ENCODE measurements at regions not wholly inside any gene's neighbourhood (a gene's known extent, or its start where the extent isn't known, plus 50 kb on each side); places are given as distances from the start of the nearest gene placed in this dataset.

DNA sequence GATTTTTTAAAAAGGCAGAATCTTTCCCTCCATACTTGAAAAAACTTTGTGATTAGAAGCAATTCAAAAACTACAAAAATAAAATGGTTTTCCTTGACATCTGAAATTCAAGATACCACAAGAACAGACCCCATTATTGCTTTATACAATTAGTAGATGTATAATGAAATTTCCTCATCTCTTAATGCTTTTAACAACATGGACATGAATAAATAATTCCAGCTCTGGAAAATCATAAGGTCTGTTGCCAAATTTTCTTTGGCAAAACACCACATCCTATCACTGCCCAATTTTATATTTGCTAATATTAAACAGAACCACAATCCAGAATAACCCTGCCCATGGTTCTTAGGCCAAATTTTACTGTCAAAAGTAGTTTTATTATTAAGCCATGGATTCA is 1543.6 kb upstream of the MIR17HG start:
- no peak for DNase-seq (ENCODE audit: extremely low spot score)
- Histone ChIP-seq H3K36me3 (ENCODE audit: insufficient read depth) (no peaks in the 10 kb centered on the region), H3K4me1 (ENCODE audit: insufficient read depth) (no peaks in the 10 kb centered on the region), H3K4me3 (ENCODE audit: low read depth, low read length) (no peak overlapping the region), H3K27ac (ENCODE audit: low read depth) (no peak overlapping the region)

DNA sequence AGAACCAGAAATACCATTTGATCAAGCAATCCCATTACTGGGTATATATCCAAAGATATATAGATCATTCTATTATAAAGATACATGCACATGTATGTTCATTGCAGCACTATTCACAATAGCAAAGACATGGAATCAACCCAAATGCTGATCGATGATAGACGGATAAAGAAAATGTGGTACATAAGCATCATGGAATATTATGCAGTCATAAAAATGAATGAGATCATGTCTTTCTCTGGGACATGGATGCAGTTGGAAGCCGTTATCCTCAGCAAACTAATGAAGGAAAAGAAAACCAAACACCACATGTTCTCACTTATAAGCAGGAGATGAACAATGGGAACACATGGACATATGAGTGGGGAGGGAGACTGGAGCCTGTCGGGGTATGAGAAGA is 1540.9 kb upstream of the MIR17HG start:
- 92% methylated on average over 4 of the region's 4 CpGs for WGBS
- no peak for DNase-seq (ENCODE audit: extremely low spot score)
- H3K4me1 ChIP-seq (ENCODE audit: insufficient read depth), result no peaks in the 10 kb centered on the region
- H3K4me3 ChIP-seq (ENCODE audit: low read depth, low read length), result no peak overlapping the region
- no peak overlapping the region for H3K27ac ChIP-seq (ENCODE audit: low read depth)
- H3K36me3 ChIP-seq (ENCODE audit: insufficient read depth), result no peaks in the 10 kb centered on the region

DNA sequence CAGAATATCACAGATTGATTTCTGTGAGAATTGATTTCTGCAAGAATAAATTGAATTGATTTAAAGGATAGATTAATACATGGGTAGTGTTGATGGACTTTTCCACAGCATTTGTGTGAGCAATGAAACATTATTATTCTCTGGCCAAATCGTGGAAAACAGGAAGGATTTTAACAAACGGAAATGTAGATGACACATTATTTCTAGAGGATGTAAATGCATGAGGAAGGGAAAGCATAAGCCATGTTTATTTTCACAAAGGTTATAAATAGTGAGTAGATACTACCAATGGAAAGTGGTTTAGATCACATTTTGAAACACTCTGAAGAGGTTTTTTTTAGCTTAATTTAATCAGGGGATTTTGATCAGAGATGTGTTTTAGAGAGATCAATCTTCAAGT is 1534.6 kb upstream of the MIR17HG start:
- WGBS, result 64% methylated on average over 2 of the region's 2 CpGs
- H3K27ac ChIP-seq (ENCODE audit: low read depth), result no peak overlapping the region
- DNase-seq (ENCODE audit: extremely low spot score), result no peak
- no peak overlapping the region for H3K4me3 ChIP-seq (ENCODE audit: low read depth, low read length)
- no peaks in the 10 kb centered on the region for H3K36me3 ChIP-seq (ENCODE audit: insufficient read depth)
- H3K4me1 ChIP-seq (ENCODE audit: insufficient read depth), result no peaks in the 10 kb centered on the region

DNA sequence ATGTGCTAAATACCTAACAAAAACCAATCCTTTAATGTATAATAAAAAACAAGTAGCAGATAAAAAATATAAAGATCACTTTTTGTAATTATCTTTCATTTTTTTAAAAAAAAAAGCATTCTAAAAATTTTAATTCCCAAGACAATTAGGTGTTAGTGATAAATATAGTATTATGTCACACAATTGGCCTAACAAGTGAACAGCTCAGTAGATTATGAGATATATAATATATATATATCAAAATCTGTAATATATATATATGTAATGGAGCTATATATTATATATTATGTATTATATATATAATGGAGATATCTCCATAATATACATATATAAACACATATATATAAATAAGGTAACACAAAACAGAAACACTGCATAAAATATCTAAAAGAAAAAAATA is 1531.1 kb upstream of the MIR17HG start:
- no peak for DNase-seq (ENCODE audit: extremely low spot score)
- Histone ChIP-seq H3K36me3 (ENCODE audit: insufficient read depth) (no peaks in the 10 kb centered on the region), H3K27ac (ENCODE audit: low read depth) (no peak overlapping the region), H3K4me3 (ENCODE audit: low read depth, low read length) (no peak overlapping the region), H3K4me1 (ENCODE audit: insufficient read depth) (no peaks in the 10 kb centered on the region)

DNA sequence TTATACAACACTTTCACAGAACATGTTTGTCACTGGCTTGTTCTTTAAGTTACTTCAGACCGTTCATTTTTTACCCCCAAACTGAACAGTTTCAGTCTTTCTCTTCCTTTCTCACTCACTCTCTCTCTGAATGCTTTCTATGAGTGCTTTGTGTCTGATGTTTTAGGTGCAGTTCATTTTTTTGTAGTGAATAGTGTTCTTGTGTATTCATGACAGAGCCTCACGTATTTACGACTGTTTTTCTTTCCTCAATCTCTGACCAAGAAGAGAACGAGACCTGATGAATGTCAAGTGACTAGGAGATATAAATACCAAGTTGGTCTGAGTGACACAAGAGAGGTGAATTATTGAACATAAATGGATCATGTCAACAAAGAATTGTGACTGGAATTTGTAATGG is 1525.0 kb upstream of the MIR17HG start:
- DNase-seq (ENCODE audit: extremely low spot score), result no peak
- WGBS, result 29% methylated on average over 4 of the region's 4 CpGs
- H3K27ac ChIP-seq (ENCODE audit: low read depth), result no peak overlapping the region
- H3K4me3 ChIP-seq (ENCODE audit: low read depth, low read length), result no peak overlapping the region
- H3K36me3 ChIP-seq (ENCODE audit: insufficient read depth), result no peaks in the 10 kb centered on the region
- no peaks in the 10 kb centered on the region for H3K4me1 ChIP-seq (ENCODE audit: insufficient read depth)

DNA sequence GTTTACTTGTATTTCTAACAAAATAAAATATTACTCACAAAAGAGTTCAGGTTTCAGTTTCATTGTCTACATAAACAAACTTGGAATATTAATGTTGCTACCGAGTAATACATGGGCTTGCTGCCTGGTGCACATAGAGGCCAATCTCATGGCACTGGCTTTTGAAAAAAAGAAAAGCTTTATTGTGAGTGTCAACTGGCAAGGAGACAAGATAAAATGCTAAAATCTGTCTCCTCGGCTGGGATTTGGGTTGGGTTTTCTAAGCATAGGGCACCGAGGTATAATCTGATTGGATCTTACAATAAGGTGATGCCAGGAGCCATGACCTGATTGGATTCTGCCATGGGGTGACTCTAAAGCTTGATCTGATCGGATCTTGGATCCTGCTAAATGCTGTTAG is 1519.9 kb upstream of the MIR17HG start:
- 77% methylated on average over 4 of the region's 4 CpGs for WGBS
- Histone ChIP-seq H3K4me1 (ENCODE audit: insufficient read depth) (no peaks in the 10 kb centered on the region), H3K4me3 (ENCODE audit: low read depth, low read length) (no peak overlapping the region), H3K27ac (ENCODE audit: low read depth) (no peak overlapping the region), H3K36me3 (ENCODE audit: insufficient read depth) (no peaks in the 10 kb centered on the region)
- no peak for DNase-seq (ENCODE audit: extremely low spot score)

DNA sequence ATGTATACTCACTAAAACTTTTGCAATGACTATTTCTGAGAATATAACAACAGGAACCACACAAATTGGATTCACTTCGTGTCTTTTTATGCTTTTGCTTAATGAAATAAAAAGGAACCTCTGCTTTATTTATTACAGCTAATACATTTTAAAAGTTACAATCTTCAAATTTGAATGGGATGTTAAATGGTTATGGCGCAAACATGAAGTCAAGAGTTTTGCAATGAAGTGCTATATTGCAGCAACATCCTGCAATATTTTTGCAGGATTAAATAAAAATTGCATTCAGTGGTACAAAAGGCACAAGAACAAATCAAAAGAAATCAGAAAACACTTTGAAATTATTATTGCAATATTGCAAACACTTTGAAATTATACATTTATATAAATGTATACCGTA is 1519.0 kb upstream of the MIR17HG start:
- H3K36me3 ChIP-seq (ENCODE audit: insufficient read depth), result no peaks in the 10 kb centered on the region
- H3K27ac ChIP-seq (ENCODE audit: low read depth), result no peak overlapping the region
- 91% methylated on average over 3 of the region's 3 CpGs for WGBS
- DNase-seq (ENCODE audit: extremely low spot score), result no peak
- no peaks in the 10 kb centered on the region for H3K4me1 ChIP-seq (ENCODE audit: insufficient read depth)
- no peak overlapping the region for H3K4me3 ChIP-seq (ENCODE audit: low read depth, low read length)

DNA sequence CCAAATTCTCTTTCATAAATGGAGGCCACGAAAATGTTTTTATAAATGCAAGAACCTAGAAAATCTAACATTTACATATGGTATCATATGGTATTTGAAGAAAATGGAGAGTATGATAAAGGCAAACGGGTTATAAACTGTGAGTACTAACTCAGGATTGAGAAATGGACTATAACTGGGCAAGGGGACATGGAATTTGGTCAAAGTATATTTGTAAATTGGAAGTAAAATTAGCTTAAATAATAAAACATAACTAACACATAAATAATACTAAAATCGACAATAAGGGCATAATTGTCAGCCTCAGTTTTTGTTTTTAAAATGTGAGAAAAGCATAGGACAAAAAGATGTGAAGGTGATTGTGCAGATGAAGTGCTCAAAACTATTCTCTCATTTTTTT is 1516.3 kb upstream of the MIR17HG start:
- no peak for DNase-seq (ENCODE audit: extremely low spot score)
- Histone ChIP-seq H3K36me3 (ENCODE audit: insufficient read depth) (no peaks in the 10 kb centered on the region), H3K27ac (ENCODE audit: low read depth) (no peak overlapping the region), H3K4me3 (ENCODE audit: low read depth, low read length) (no peak overlapping the region), H3K4me1 (ENCODE audit: insufficient read depth) (no peaks in the 10 kb centered on the region)
- WGBS, result 56% methylated on average over 3 of the region's 3 CpGs

DNA sequence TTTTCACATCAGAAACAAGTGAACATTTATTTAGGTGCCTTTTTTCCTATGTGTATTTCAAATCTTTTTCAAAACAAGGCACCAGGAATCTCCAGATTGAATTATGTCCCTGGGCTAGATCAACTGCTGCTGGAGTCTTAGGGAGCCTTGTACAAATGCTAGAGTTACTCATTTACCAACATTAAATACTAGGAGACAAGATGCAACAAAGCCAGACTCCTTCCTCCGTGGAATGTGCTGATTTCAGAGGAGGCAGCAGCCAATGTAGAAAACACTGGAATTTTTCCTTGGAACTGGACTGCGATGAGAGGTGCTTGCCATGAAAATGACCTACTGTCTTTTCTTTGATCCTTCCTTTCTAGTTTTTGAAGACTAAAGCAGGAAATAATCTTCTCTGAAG is 1514.7 kb upstream of the MIR17HG start:
- WGBS, result 25% methylated on average over 2 of the region's 2 CpGs

DNA sequence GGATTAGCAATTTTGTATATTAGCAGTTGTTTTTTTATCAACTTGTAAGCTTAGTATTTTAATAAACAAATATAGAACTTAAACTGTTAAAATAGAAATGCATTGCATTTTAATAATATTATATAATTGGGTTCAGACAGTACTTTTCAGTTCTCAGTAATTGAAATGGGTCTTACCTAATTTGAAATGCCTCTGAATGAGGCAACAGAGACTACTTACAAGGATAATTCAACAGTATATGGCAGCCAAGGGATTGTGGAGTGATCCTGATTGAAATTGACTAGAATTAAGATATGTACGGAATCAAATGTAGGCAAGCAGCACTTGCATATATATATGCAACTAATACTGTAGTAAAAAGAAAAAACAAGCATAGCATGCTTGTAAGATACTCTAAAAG is 1503.9 kb upstream of the MIR17HG start:
- H3K36me3 ChIP-seq (ENCODE audit: insufficient read depth), result no peaks in the 10 kb centered on the region
- H3K27ac ChIP-seq (ENCODE audit: low read depth), result no peak overlapping the region
- no peak for DNase-seq (ENCODE audit: extremely low spot score)
- H3K4me3 ChIP-seq (ENCODE audit: low read depth, low read length), result no peak overlapping the region
- H3K4me1 ChIP-seq (ENCODE audit: insufficient read depth), result no peaks in the 10 kb centered on the region
- 86% methylated on average over 1 of the region's 1 CpG for WGBS

More for the DNA sequence above, 1514.7 kb upstream of the MIR17HG start:
- Histone ChIP-seq H3K4me3 (ENCODE audit: low read depth, low read length) (no peak overlapping the region), H3K36me3 (ENCODE audit: insufficient read depth) (no peaks in the 10 kb centered on the region), H3K4me1 (ENCODE audit: insufficient read depth) (no peaks in the 10 kb centered on the region), H3K27ac (ENCODE audit: low read depth) (no peak overlapping the region)
- DNase-seq (ENCODE audit: extremely low spot score), result no peak

DNA sequence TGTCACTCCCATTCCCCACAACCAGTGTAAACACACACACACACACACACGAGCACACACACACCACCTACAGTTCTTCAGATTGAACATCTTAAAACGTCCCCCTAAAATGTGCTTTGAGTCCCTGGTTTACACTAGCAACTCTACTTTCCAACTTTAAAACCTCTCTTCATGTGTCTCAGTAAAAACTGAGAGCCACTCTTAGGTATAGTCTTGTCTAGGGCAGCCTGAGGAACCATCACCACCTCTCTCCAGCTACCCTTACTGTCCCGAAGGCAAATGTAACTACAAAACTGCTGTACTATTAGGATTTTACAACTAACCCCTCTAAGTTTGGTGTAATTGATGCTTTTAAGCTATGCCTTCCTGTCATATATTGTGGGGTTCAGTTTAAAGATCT is 1501.6 kb upstream of the MIR17HG start:
- no peak overlapping the region for H3K4me3 ChIP-seq (ENCODE audit: low read depth, low read length)
- H3K27ac ChIP-seq (ENCODE audit: low read depth), result no peak overlapping the region
- H3K36me3 ChIP-seq (ENCODE audit: insufficient read depth), result no peaks in the 10 kb centered on the region
- WGBS, result 43% methylated on average over 3 of the region's 3 CpGs
- no peaks in the 10 kb centered on the region for H3K4me1 ChIP-seq (ENCODE audit: insufficient read depth)
- no peak for DNase-seq (ENCODE audit: extremely low spot score)

DNA sequence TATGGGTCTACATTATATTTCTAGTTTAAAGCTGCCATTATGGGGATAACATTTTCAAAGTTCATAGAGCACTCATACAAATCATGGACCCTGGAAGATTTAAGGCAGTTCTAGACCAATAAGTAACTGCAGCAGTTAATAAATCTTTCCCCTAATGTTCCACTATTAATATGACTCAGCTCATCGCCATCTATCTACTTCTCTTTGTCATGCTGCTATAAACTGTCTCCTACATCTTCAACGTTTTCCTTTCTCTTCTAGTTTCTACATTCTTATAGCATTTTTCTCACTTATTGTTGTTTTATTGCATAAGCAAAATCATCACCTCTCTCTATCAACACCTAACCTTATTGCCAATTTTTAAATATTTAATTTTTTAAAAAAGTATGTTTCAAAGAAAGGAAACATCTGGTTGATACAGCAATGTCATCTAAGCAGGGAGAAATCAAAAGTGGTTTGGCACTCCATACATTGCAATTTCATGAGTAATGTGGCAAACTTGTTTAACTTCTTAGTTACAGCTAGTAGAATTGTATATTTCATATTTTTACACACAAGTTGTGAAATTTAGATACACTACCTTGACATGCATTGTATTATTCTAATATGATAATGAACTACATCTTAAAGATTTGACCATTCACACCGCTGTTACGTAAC is 1500.4 kb upstream of the MIR17HG start:
- 73% methylated on average over 4 of the region's 4 CpGs for WGBS
- no peaks in the 10 kb centered on the region for H3K36me3 ChIP-seq (ENCODE audit: insufficient read depth)
- no peaks in the 10 kb centered on the region for H3K4me1 ChIP-seq (ENCODE audit: insufficient read depth)
- no peak for DNase-seq (ENCODE audit: extremely low spot score)
- H3K4me3 ChIP-seq (ENCODE audit: low read depth, low read length), result no peak overlapping the region
- no peak overlapping the region for H3K27ac ChIP-seq (ENCODE audit: low read depth)

DNA sequence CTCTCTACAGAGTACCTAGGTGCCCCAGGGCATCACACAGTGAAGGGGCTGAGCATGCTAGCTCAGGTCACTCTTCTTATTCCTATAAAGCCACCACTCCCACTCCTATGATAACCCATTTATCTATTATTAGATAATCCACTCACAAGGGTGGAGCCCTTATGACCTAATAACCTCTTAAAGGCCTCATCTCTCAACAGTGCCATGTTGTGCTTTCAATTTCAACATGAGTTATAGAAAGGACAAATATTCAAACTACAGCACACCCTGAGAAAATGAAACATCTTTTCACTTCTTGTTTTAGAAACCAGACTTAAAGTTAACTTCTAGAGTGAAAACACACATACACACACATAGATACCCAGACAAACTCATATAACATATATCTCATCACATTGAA is 1494.9 kb upstream of the MIR17HG start:
- DNase-seq (ENCODE audit: extremely low spot score), result no peak
- Histone ChIP-seq H3K36me3 (ENCODE audit: insufficient read depth) (no peaks in the 10 kb centered on the region), H3K4me3 (ENCODE audit: low read depth, low read length) (no peak overlapping the region), H3K4me1 (ENCODE audit: insufficient read depth) (no peaks in the 10 kb centered on the region), H3K27ac (ENCODE audit: low read depth) (no peak overlapping the region)

DNA sequence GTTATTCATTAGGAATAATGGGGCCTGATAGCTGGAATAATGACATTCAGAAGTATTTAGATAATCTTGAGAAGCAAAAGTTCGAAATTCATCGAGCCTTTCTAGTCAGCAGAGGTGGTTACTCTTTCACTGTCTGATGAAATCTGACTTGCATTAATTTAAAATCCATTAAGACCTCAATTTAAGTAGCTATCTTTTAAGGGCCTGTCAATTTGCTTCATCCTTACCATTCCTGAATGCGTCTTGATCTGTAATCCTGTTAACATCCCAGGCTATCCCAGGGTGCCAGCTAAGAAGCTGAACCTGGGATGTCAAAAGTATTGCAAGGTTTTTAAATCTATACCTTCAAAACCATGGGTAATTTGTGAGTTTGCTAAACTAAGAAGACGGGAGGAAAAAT is 1491.0 kb upstream of the MIR17HG start:
- 72% methylated on average over 4 of the region's 4 CpGs for WGBS

DNA sequence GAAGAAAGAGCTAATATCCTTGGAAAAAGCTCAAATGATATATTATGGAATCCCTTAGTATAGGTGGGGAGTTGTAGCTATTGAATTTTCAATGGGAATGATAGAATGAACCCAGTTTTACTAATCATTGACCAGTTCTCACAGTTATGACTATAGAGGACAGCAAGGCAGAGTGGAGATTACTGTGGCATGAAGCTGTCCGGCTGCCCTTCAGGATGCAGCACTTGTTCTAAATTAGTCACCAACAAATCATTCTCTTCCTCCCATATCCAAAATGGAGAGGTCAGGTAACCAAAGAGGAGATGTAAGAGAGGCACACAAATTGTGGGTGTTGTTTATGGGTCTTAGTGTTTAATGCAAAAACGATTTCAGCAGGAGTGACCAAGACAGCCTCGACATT is 1490.0 kb upstream of the MIR17HG start:
- no peaks in the 10 kb centered on the region for H3K4me1 ChIP-seq (ENCODE audit: insufficient read depth)
- DNase-seq (ENCODE audit: extremely low spot score), result no peak
- no peak overlapping the region for H3K4me3 ChIP-seq (ENCODE audit: low read depth, low read length)
- WGBS, result 83% methylated on average over 3 of the region's 3 CpGs
- no peaks in the 10 kb centered on the region for H3K36me3 ChIP-seq (ENCODE audit: insufficient read depth)
- no peak overlapping the region for H3K27ac ChIP-seq (ENCODE audit: low read depth)

More for the DNA sequence above, 1491.0 kb upstream of the MIR17HG start:
- Histone ChIP-seq H3K4me1 (ENCODE audit: insufficient read depth) (no peaks in the 10 kb centered on the region), H3K27ac (ENCODE audit: low read depth) (no peak overlapping the region), H3K36me3 (ENCODE audit: insufficient read depth) (no peaks in the 10 kb centered on the region), H3K4me3 (ENCODE audit: low read depth, low read length) (no peak overlapping the region)
- DNase-seq (ENCODE audit: extremely low spot score), result no peak

All from urinary bladder (tissue), 3 donors.